CD8-positive, alpha-beta memory T cell (primary cell): ENCODE measurements at regions not wholly inside any gene's neighbourhood (a gene's known extent, or its start where the extent isn't known, plus 50 kb on each side); places are given as distances from the start of the nearest gene placed in this dataset.
A peak's percentile ranks its signal among the peaks of the same experiment; 100 is the strongest.

ENCODE experiments used
- CTCF ChIA-PET: fragments of 350-600 bp; sonication (Branson Sonifier 250); formaldehyde crosslinking; loops from one replicate; lab custom pipeline; 2021; ENCODE audit warnings: antibody characterized with exemption; lab: Charles Lee
- POLR2A ChIA-PET: fragments of 350-600 bp; sonication (Branson Sonifier 250); formaldehyde crosslinking; loops from one replicate; lab custom pipeline; 2021; ENCODE audit warnings: antibody characterized with exemption; lab: Charles Lee
- DNase-seq, 5 donors: peaks; one replicate each; pipeline versions ENCODE4 v3.0.0 to v3.0.0-alpha.2; 2020 to 2022; ENCODE audit warnings: mixed read lengths in 1 of 5
- H3K27ac ChIP-seq: one replicate; pipeline ENCODE4 v1.7.0; 2013; ENCODE audit warnings: low read depth, mild to moderate bottlenecking, low read length, moderate library complexity
- H3K27me3 ChIP-seq: 2 replicates; pipeline ENCODE4 v1.7.0; 2013; ENCODE audit warnings: low read length, mild to moderate bottlenecking; ENCODE audit not compliant: insufficient read depth, poor library complexity, severe bottlenecking
- H3K36me3 ChIP-seq: 2 replicates; pipeline ENCODE4 v1.7.0; 2013; ENCODE audit warnings: mild to moderate bottlenecking, low read length, moderate library complexity; ENCODE audit not compliant: insufficient read depth
- H3K4me1 ChIP-seq: 2 replicates; pipeline ENCODE4 v1.7.0; 2013; ENCODE audit warnings: mild to moderate bottlenecking, low read length, moderate library complexity; ENCODE audit not compliant: insufficient read depth
- H3K4me3 ChIP-seq: 2 replicates; pipeline ENCODE4 v1.7.0; 2013; ENCODE audit warnings: mild to moderate bottlenecking, low read length
- H3K9me3 ChIP-seq: 2 replicates; pipeline ENCODE4 v1.7.0; 2013; ENCODE audit warnings: mild to moderate bottlenecking, low read length
- H3K27ac Mint-ChIP-seq, 8 donors: one replicate each; pipeline ENCODE4 v1.8.0; 2020 to 2021; ENCODE audit warnings: mixed read lengths in 8 of 8, mild to moderate bottlenecking in 6 of 8, inconsistent platforms in 3 of 8, moderate library complexity in 3 of 8
- H3K27me3 Mint-ChIP-seq, 2 donors: one replicate each; pipeline ENCODE4 v1.8.0; 2020 to 2021; ENCODE audit warnings: mixed read lengths in 2 of 2, mild to moderate bottlenecking in 1 of 2, moderate library complexity in 1 of 2
- H3K36me3 Mint-ChIP-seq, 3 donors: one replicate each; pipeline ENCODE4 v1.8.0; 2020 to 2021; ENCODE audit warnings: mixed read lengths in 3 of 3, inconsistent platforms in 1 of 3, mild to moderate bottlenecking in 1 of 3
- H3K4me1 Mint-ChIP-seq, 3 donors: one replicate each; pipeline ENCODE4 v1.8.0; 2020 to 2021; ENCODE audit warnings: mixed read lengths in 3 of 3, inconsistent platforms in 1 of 3, mild to moderate bottlenecking in 1 of 3
- H3K4me3 Mint-ChIP-seq, 7 donors: one replicate each; pipeline ENCODE4 v1.8.0; 2020 to 2021; ENCODE audit warnings: mixed read lengths in 7 of 7, mild to moderate bottlenecking in 6 of 7, moderate library complexity in 4 of 7, inconsistent platforms in 2 of 7
- H3K9me3 Mint-ChIP-seq, 5 donors: one replicate each; pipeline ENCODE4 v1.8.0; 2020 to 2022; ENCODE audit warnings: mixed read lengths in 5 of 5, mild to moderate bottlenecking in 3 of 5, moderate library complexity in 2 of 5, inconsistent platforms in 1 of 5

- no peaks in the 10 kb centered on the region for H3K9me3 Mint-ChIP-seq
- H3K4me1 Mint-ChIP-seq, result peaks cover 0 to 2% (median 0%) of the 10 kb centered on the region in 3 donors
- H3K4me3 ChIP-seq, result no peak overlapping the region
- no peaks in the 10 kb centered on the region for H3K36me3 ChIP-seq
- H3K27ac Mint-ChIP-seq, result peak overlapping the region in 1 of 8 donors; percentile 21
- H3K4me1 ChIP-seq, result no peaks in the 10 kb centered on the region
- no peaks in the 10 kb centered on the region for H3K27me3 ChIP-seq
- no peak overlapping the region for H3K27ac ChIP-seq
- no peaks in the 10 kb centered on the region for H3K9me3 ChIP-seq
- H3K27me3 Mint-ChIP-seq, result peaks cover 3 to 7% of the 10 kb centered on the region in 2 donors
- ChIA-PET CTCF (no interaction called here), POLR2A (no interaction called here)
- DNase-seq, result no peak
- H3K36me3 Mint-ChIP-seq, result no peaks in the 10 kb centered on the region
- H3K4me3 Mint-ChIP-seq, result no peak overlapping the region
Observed at GRCh38 chr1:38115226-38115625, 68.6 kb upstream of the POU3F1 start.

- Mint-ChIP-seq H3K4me1 (peaks cover 0 to 2% (median 0%) of the 10 kb centered on the region in 3 donors), H3K36me3 (no peaks in the 10 kb centered on the region), H3K27ac (no peak overlapping the region), H3K4me3 (no peak overlapping the region), H3K27me3 (peaks cover 3 to 7% of the 10 kb centered on the region in 2 donors), H3K9me3 (no peaks in the 10 kb centered on the region)
- H3K4me3 ChIP-seq, result no peak overlapping the region
- H3K27me3 ChIP-seq, result no peaks in the 10 kb centered on the region
- ChIA-PET POLR2A (no interaction called here), CTCF (no interaction called here)
- DNase-seq, result no peak
- no peaks in the 10 kb centered on the region for H3K36me3 ChIP-seq
- no peak overlapping the region for H3K27ac ChIP-seq
- H3K9me3 ChIP-seq, result no peaks in the 10 kb centered on the region
- no peaks in the 10 kb centered on the region for H3K4me1 ChIP-seq
Observed at GRCh38 chr1:38114241-38115026, 67.8 kb upstream of the POU3F1 start.

GRCh38 chr1:38113159-38113666, 66.6 kb upstream of the POU3F1 start:
- Mint-ChIP-seq H3K4me1 (peaks cover 0 to 2% (median 0%) of the 10 kb centered on the region in 3 donors), H3K27ac (no peak overlapping the region), H3K36me3 (no peaks in the 10 kb centered on the region), H3K27me3 (peaks cover 3 to 7% of the 10 kb centered on the region in 2 donors), H3K4me3 (no peak overlapping the region), H3K9me3 (peaks cover 0 to 1% (median 0%) of the 10 kb centered on the region in 5 donors)
- no peak for DNase-seq
- Histone ChIP-seq H3K36me3 (no peaks in the 10 kb centered on the region), H3K4me3 (no peak overlapping the region), H3K27me3 (no peaks in the 10 kb centered on the region), H3K4me1 (no peaks in the 10 kb centered on the region), H3K9me3 (no peaks in the 10 kb centered on the region), H3K27ac (no peak overlapping the region)
- CTCF ChIA-PET, result no interaction called here
- POLR2A ChIA-PET, result no interaction called here

- no peak for DNase-seq
- Mint-ChIP-seq H3K27ac (no peak overlapping the region), H3K9me3 (peaks cover 0 to 1% (median 0%) of the 10 kb centered on the region in 5 donors), H3K4me3 (no peak overlapping the region), H3K27me3 (peaks cover 4 to 17% of the 10 kb centered on the region in 2 donors), H3K4me1 (peaks cover 0 to 2% (median 0%) of the 10 kb centered on the region in 3 donors), H3K36me3 (no peaks in the 10 kb centered on the region)
- no peak overlapping the region for H3K4me3 ChIP-seq
- ChIA-PET POLR2A (no interaction called here), CTCF (no interaction called here)
- no peaks in the 10 kb centered on the region for H3K36me3 ChIP-seq
- H3K27me3 ChIP-seq, result no peaks in the 10 kb centered on the region
- no peak overlapping the region for H3K27ac ChIP-seq
- H3K4me1 ChIP-seq, result no peaks in the 10 kb centered on the region
- H3K9me3 ChIP-seq, result no peaks in the 10 kb centered on the region
Observed at GRCh38 chr1:38111589-38111988, 65.0 kb upstream of the POU3F1 start.

- ChIA-PET POLR2A (no interaction called here), CTCF (no interaction called here)
- H3K27me3 Mint-ChIP-seq, result peaks cover 6 to 25% of the 10 kb centered on the region in 2 donors
Observed at GRCh38 chr1:38105267-38105666, 58.7 kb upstream of the POU3F1 start.

GRCh38 chr1:38102636-38103035, 56.0 kb upstream of the POU3F1 start:
- peaks cover 9 to 25% of the 10 kb centered on the region in 2 donors for H3K27me3 Mint-ChIP-seq
- H3K36me3 Mint-ChIP-seq, result no peaks in the 10 kb centered on the region
- no peak overlapping the region for H3K4me3 Mint-ChIP-seq
- H3K27ac ChIP-seq, result no peak overlapping the region
- H3K4me3 ChIP-seq, result no peak overlapping the region
- H3K9me3 Mint-ChIP-seq, result no peaks in the 10 kb centered on the region
- POLR2A ChIA-PET, result no interaction called here
- no peaks in the 10 kb centered on the region for H3K4me1 Mint-ChIP-seq
- no peak overlapping the region for H3K27ac Mint-ChIP-seq
- H3K36me3 ChIP-seq, result no peaks in the 10 kb centered on the region
- no peaks in the 10 kb centered on the region for H3K4me1 ChIP-seq
- DNase-seq, result no peak
- H3K9me3 ChIP-seq, result no peaks in the 10 kb centered on the region
- CTCF ChIA-PET, result interaction anchor here (0.9 kb wide), 1 partner anchor 732 kb away, joined by 3 read pairs; no protein-coding TSS in a partner anchor
- no peaks in the 10 kb centered on the region for H3K27me3 ChIP-seq

More at GRCh38 chr1:38105267-38105666, 58.7 kb upstream of the POU3F1 start:
- Mint-ChIP-seq H3K4me1 (no peaks in the 10 kb centered on the region), H3K9me3 (peaks cover 0 to 1% (median 0%) of the 10 kb centered on the region in 5 donors), H3K36me3 (no peaks in the 10 kb centered on the region), H3K27ac (no peak overlapping the region), H3K4me3 (no peak overlapping the region)
- no peaks in the 10 kb centered on the region for H3K36me3 ChIP-seq
- no peak for DNase-seq
- no peaks in the 10 kb centered on the region for H3K27me3 ChIP-seq
- no peak overlapping the region for H3K4me3 ChIP-seq
- H3K4me1 ChIP-seq, result no peaks in the 10 kb centered on the region
- no peaks in the 10 kb centered on the region for H3K9me3 ChIP-seq
- H3K27ac ChIP-seq, result no peak overlapping the region

- H3K36me3 ChIP-seq, result no peaks in the 10 kb centered on the region
- H3K4me1 ChIP-seq, result no peaks in the 10 kb centered on the region
- Mint-ChIP-seq H3K27ac (no peak overlapping the region), H3K36me3 (no peaks in the 10 kb centered on the region), H3K4me3 (no peak overlapping the region), H3K9me3 (no peaks in the 10 kb centered on the region), H3K4me1 (no peaks in the 10 kb centered on the region), H3K27me3 (peaks cover 9 to 23% of the 10 kb centered on the region in 2 donors)
- H3K4me3 ChIP-seq, result no peak overlapping the region
- no peaks in the 10 kb centered on the region for H3K27me3 ChIP-seq
- POLR2A ChIA-PET, result no interaction called here
- no peak overlapping the region for H3K27ac ChIP-seq
- no peak for DNase-seq
- H3K9me3 ChIP-seq, result no peaks in the 10 kb centered on the region
- CTCF ChIA-PET, result no interaction called here
Observed at GRCh38 chr1:38101037-38101785, 54.6 kb upstream of the POU3F1 start.
